Colonic mucosa (tissue), 4 donors: ENCODE measurements at regions not wholly inside any gene's neighbourhood (a gene's known extent, or its start where the extent isn't known, plus 50 kb on each side); places are given as distances from the start of the nearest gene placed in this dataset.
"Not testable (repeated sequence)": the region's sequence is repeated elsewhere in the genome, so short reads cannot be mapped to it uniquely, and the experiment has no call there.

Source experiments
- DNase-seq: peaks from one replicate; pipeline ENCODE4 v3.0.0-alpha.2; 2020
- H3K27ac ChIP-seq: fragments of 200-600 bp; one replicate; pipeline ENCODE4 v1.8.0; 2021
- H3K27me3 ChIP-seq: fragments of 200-600 bp; one replicate; pipeline ENCODE4 v1.8.0; 2021
- H3K36me3 ChIP-seq: fragments of 200-600 bp; one replicate; pipeline ENCODE4 v1.8.0; 2021
- H3K4me1 ChIP-seq: fragments of 200-600 bp; one replicate; pipeline ENCODE4 v1.8.0; 2021; ENCODE audit warnings: mild to moderate bottlenecking
- H3K4me3 ChIP-seq: fragments of 200-600 bp; one replicate; pipeline ENCODE4 v1.8.0; 2021
- H3K9ac ChIP-seq, 2 donors: one replicate each; pipeline ENCODE4 v1.7.0; 2013; ENCODE audit warnings: control low read depth in 2 of 2, low read depth in 2 of 2, low read length in 2 of 2
- H3K9me3 ChIP-seq: fragments of 200-600 bp; one replicate; pipeline ENCODE4 v1.8.0; 2021
- intact Hi-C: fragments of 100-400 bp; cut with DNase I; formaldehyde crosslinking; loops from one replicate; pipeline ENCODE4 v1.14.1; 2022
- donor health status: healthy.
- donor health status: DM: no; HTN: no; CAD: no.
- donor health status: DM: no; HTN: no; CAD: no.

- H3K27ac ChIP-seq, H3K9me3 ChIP-seq, DNase-seq, H3K36me3 ChIP-seq, H3K4me3 ChIP-seq, H3K9ac ChIP-seq, intact Hi-C loops, H3K4me1 ChIP-seq, H3K27me3 ChIP-seq: not testable (repeated sequence)
Observed at GRCh38 chr1:120941066-120941465, 51.5 kb downstream of the PPIAL4A start.

GRCh38 chr1:120941836-120942217, 52.3 kb downstream of the PPIAL4A start:
- H3K4me1 ChIP-seq, H3K9me3 ChIP-seq, intact Hi-C loops, H3K36me3 ChIP-seq, H3K27me3 ChIP-seq, DNase-seq: not testable (repeated sequence)
- H3K9ac ChIP-seq, result peak overlapping the region; percentile 2 to 5
- H3K4me3 ChIP-seq, result peak overlapping the region; percentile 33
- H3K27ac ChIP-seq, result peak overlapping the region; percentile 39

- peak overlapping the region; percentile 39 for H3K27ac ChIP-seq
- peak; percentile 84 for DNase-seq
- intact Hi-C loops, H3K27me3 ChIP-seq, H3K4me1 ChIP-seq, H3K9me3 ChIP-seq, H3K36me3 ChIP-seq: not testable (repeated sequence)
- peak overlapping the region; percentile 5 to 35 for H3K9ac ChIP-seq
- H3K4me3 ChIP-seq, result peak overlapping the region; percentile 33
Observed at GRCh38 chr1:120942218-120942944, 52.8 kb downstream of the PPIAL4A start.

- H3K9me3 ChIP-seq, H3K36me3 ChIP-seq, H3K27ac ChIP-seq, H3K4me3 ChIP-seq, H3K27me3 ChIP-seq, intact Hi-C loops, H3K4me1 ChIP-seq, DNase-seq, H3K9ac ChIP-seq: not testable (repeated sequence)
Observed at GRCh38 chr1:120942945-120943319, 53.4 kb downstream of the PPIAL4A start.

- H3K4me3 ChIP-seq, H3K27me3 ChIP-seq, H3K9ac ChIP-seq, DNase-seq, intact Hi-C loops, H3K36me3 ChIP-seq, H3K9me3 ChIP-seq, H3K27ac ChIP-seq, H3K4me1 ChIP-seq: not testable (repeated sequence)
Observed at GRCh38 chr1:120944691-120945090, 55.1 kb downstream of the PPIAL4A start.

GRCh38 chr1:120945122-120945521, 55.6 kb downstream of the PPIAL4A start:
- H3K9ac ChIP-seq, H3K36me3 ChIP-seq, DNase-seq, H3K27ac ChIP-seq, H3K4me3 ChIP-seq, H3K27me3 ChIP-seq, intact Hi-C loops, H3K4me1 ChIP-seq, H3K9me3 ChIP-seq: not testable (repeated sequence)

- intact Hi-C loops, H3K36me3 ChIP-seq, H3K9me3 ChIP-seq, DNase-seq, H3K27ac ChIP-seq, H3K9ac ChIP-seq, H3K4me3 ChIP-seq, H3K4me1 ChIP-seq, H3K27me3 ChIP-seq: not testable (repeated sequence)
Observed at GRCh38 chr1:120947114-120947513, 57.5 kb downstream of the PPIAL4A start.

- H3K9me3 ChIP-seq, H3K9ac ChIP-seq, H3K36me3 ChIP-seq, H3K27me3 ChIP-seq, H3K4me1 ChIP-seq, H3K4me3 ChIP-seq, DNase-seq, intact Hi-C loops, H3K27ac ChIP-seq: not testable (repeated sequence)
Observed at GRCh38 chr1:120949724-120950123, 60.2 kb downstream of the PPIAL4A start.

GRCh38 chr1:120950633-120951032, 61.1 kb downstream of the PPIAL4A start:
- H3K36me3 ChIP-seq, DNase-seq, H3K9ac ChIP-seq, intact Hi-C loops, H3K4me3 ChIP-seq, H3K4me1 ChIP-seq, H3K27me3 ChIP-seq, H3K9me3 ChIP-seq, H3K27ac ChIP-seq: not testable (repeated sequence)

GRCh38 chr1:120951100-120951499, 61.5 kb downstream of the PPIAL4A start:
- H3K9me3 ChIP-seq, H3K4me1 ChIP-seq, H3K27ac ChIP-seq, H3K27me3 ChIP-seq, H3K4me3 ChIP-seq, DNase-seq, intact Hi-C loops, H3K36me3 ChIP-seq, H3K9ac ChIP-seq: not testable (repeated sequence)

GRCh38 chr1:120952207-120952870, 62.8 kb downstream of the PPIAL4A start:
- intact Hi-C loops, H3K36me3 ChIP-seq, H3K9me3 ChIP-seq, H3K27me3 ChIP-seq, H3K4me3 ChIP-seq, DNase-seq, H3K27ac ChIP-seq, H3K9ac ChIP-seq, H3K4me1 ChIP-seq: not testable (repeated sequence)

GRCh38 chr1:120952871-120953265, 63.3 kb downstream of the PPIAL4A start:
- H3K9ac ChIP-seq, intact Hi-C loops, H3K27me3 ChIP-seq, H3K9me3 ChIP-seq, H3K36me3 ChIP-seq, H3K27ac ChIP-seq, DNase-seq, H3K4me1 ChIP-seq, H3K4me3 ChIP-seq: not testable (repeated sequence)
